Endothelial cell of umbilical vein (primary cell): ENCODE measurements at regions not wholly inside any gene's neighbourhood (a gene's known extent, or its start where the extent isn't known, plus 50 kb on each side); places are given as distances from the start of the nearest gene placed in this dataset.

Experiments used
- BruUV-seq: library from RNA; stranded (reverse); fragments of 400-500 nt; replicated peaks from 2 replicates; lab custom pipeline; 2021; lab: Mats Ljungman, UMichigan
- CTCF ChIA-PET: fragments of 300-600, 350-600 bp; sonication (Branson Sonifier 250); formaldehyde crosslinking; loops from one replicate; lab custom pipeline; 2021; ENCODE audit warnings: antibody characterized with exemption, inconsistent platforms; lab: Charles Lee
- POLR2A ChIA-PET: fragments of 300-600, 350-600 bp; sonication (Branson Sonifier 250); formaldehyde crosslinking; loops from one replicate; lab custom pipeline; 2021; ENCODE audit warnings: antibody characterized with exemption, inconsistent platforms; lab: Charles Lee
- DNase-seq: peaks from one replicate; pipeline ENCODE4 v3.0.0-alpha.2; 2011; ENCODE audit warnings: low read depth, low spot score
- FAIRE-seq: peaks from 2 replicates; lab custom pipeline; 2011; peaks lifted over from hg19 to GRCh38; lab: Jason Lieb, UNC
- H2AFZ ChIP-seq: 2 replicates; pipeline ENCODE4 v1.6.0; 2012; ENCODE audit warnings: low read depth, low read length, control low read depth, inconsistent platforms
- H3K27ac ChIP-seq: 2 replicates; pipeline ENCODE4 v1.5.1; 2011; ENCODE audit warnings: low read depth, mild to moderate bottlenecking, control low read depth, low read length, moderate library complexity; ENCODE audit not compliant: insufficient read depth
- H3K27me3 ChIP-seq, 2 experiments: 2 replicates each; pipeline versions ENCODE4 v1.6.0 to v1.6.1; 2011; ENCODE audit warnings: low read length in 2 of 2, mixed read lengths in 1 of 2; ENCODE audit not compliant: control insufficient read depth in 2 of 2, insufficient read depth in 2 of 2
- H3K36me3 ChIP-seq, 2 experiments: 2 replicates in 1 of 2; 3 replicates in 1 of 2; pipeline ENCODE4 v1.5.1; 2011; ENCODE audit warnings: low read length in 2 of 2, mild to moderate bottlenecking in 1 of 2, moderate library complexity in 1 of 2; ENCODE audit not compliant: control insufficient read depth in 2 of 2, insufficient read depth in 2 of 2; ENCODE audit errors: extremely low read depth in 1 of 2
- H3K4me1 ChIP-seq: 3 replicates; pipeline ENCODE4 v1.5.1; 2011; ENCODE audit warnings: mild to moderate bottlenecking, low read length; ENCODE audit not compliant: control insufficient read depth, insufficient read depth; ENCODE audit errors: extremely low read depth
- H3K4me2 ChIP-seq: 2 replicates; pipeline ENCODE4 v1.6.1; 2011; ENCODE audit warnings: low read length, control low read depth, mixed read lengths; ENCODE audit not compliant: insufficient read depth
- H3K4me3 ChIP-seq, 3 experiments: fragments of 200-600 bp in 1 of 3; sonication (generic), shearing (Covaris generic) in 1 of 3; replicated peaks in 1 of 3; 2 replicates each; pipeline ENCODE4 v1.5.1; 2011 to 2016; ENCODE audit warnings: control low read depth in 3 of 3, low read length in 3 of 3, mild to moderate bottlenecking in 2 of 3, inconsistent platforms in 1 of 3, low read depth in 1 of 3, moderate library complexity in 1 of 3; ENCODE audit not compliant: insufficient read depth in 1 of 3
- H3K79me2 ChIP-seq: 2 replicates; pipeline ENCODE4 v1.6.0; 2012; ENCODE audit warnings: low read length, inconsistent platforms; ENCODE audit not compliant: control insufficient read depth, insufficient read depth
- H3K9ac ChIP-seq: replicated peaks from 2 replicates; pipeline ENCODE3; 2011; ENCODE audit warnings: low read length, control low read depth; ENCODE audit not compliant: insufficient read depth; ENCODE audit errors: extremely low read depth
- H3K9me1 ChIP-seq: replicated peaks from 3 replicates; pipeline ENCODE4 v1.6.0; 2011; ENCODE audit warnings: mild to moderate bottlenecking, low read length; ENCODE audit not compliant: control insufficient read depth, insufficient read depth; ENCODE audit errors: extremely low read depth
- H3K9me3 ChIP-seq: replicated peaks from 2 replicates; pipeline ENCODE4 v1.5.1; 2012; ENCODE audit warnings: low read length, inconsistent platforms; ENCODE audit not compliant: control insufficient read depth, insufficient read depth
- H4K20me1 ChIP-seq: replicated peaks from 2 replicates; pipeline ENCODE3; 2011; ENCODE audit warnings: mild to moderate bottlenecking, low read length; ENCODE audit not compliant: control insufficient read depth, insufficient read depth; ENCODE audit errors: extremely low read depth
- CTCF ChIP-seq, 2 donors: IDR thresholded peaks; 1 replicate in 1 of 2; 2 replicates in 1 of 2; pipeline ENCODE4 v1.5.1; 2011; ENCODE audit warnings: low read length in 2 of 2, mild to moderate bottlenecking in 2 of 2, moderate library complexity in 2 of 2, control low read depth in 1 of 2, inconsistent platforms in 1 of 2, low read depth in 1 of 2; ENCODE audit not compliant: insufficient read depth in 1 of 2; ENCODE audit errors: extremely low read depth in 1 of 2
- EZH2 ChIP-seq: IDR thresholded peaks from 2 replicates; pipeline ENCODE4 v1.6.1; 2012; ENCODE audit warnings: borderline replicate concordance, low read depth, mild to moderate bottlenecking, moderate library complexity, low read length, inconsistent platforms; ENCODE audit not compliant: severe bottlenecking
- FOS ChIP-seq: IDR thresholded peaks from 2 replicates; pipeline ENCODE4 v1.6.1; 2011; ENCODE audit warnings: mild to moderate bottlenecking, low read length, moderate library complexity, borderline replicate concordance; ENCODE audit not compliant: insufficient read depth
- GATA2 ChIP-seq: IDR thresholded peaks from 2 replicates; pipeline ENCODE4 v1.7.0; 2011; ENCODE audit warnings: low read depth, mild to moderate bottlenecking, moderate library complexity, mixed read lengths, low read length; ENCODE audit not compliant: insufficient read length, insufficient read depth
- POLR2A ChIP-seq: IDR thresholded peaks from 2 replicates; pipeline ENCODE4 v1.6.1; 2012; ENCODE audit warnings: low read depth, mild to moderate bottlenecking, control low read depth, low read length
- dilution Hi-C: fragments of 300-500 bp; cut with MboI; formaldehyde crosslinking; loops from one replicate; pipeline ENCODE4 v1.15.0; 2019; ENCODE audit warnings: low sequenced_read_pairs; ENCODE audit not compliant: extremely low pct_ligation_motif_present
- intact Hi-C: fragments of 100-400 bp; cut with micrococcal nuclease; formaldehyde crosslinking; loops from one replicate; pipeline ENCODE4 v1.10.0; 2022
- TF ChIP-seq, protein P1 (sequence below): IDR thresholded peaks from 2 replicates; pipeline ENCODE4 v1.6.1; 2011; ENCODE audit not compliant: insufficient read depth, insufficient read length

GRCh38 chr4:180634306-180634705 is 1608.9 kb upstream of the TENM3 start:
- no peak for FAIRE-seq
- CTCF ChIA-PET = no interaction called here

More at GRCh38 chr4:180634306-180634705, 1608.9 kb upstream of the TENM3 start:
- Histone ChIP-seq H3K9me1 (no peaks in the 10 kb centered on the region), H2AFZ (no peak overlapping the region), H4K20me1 (no peaks in the 10 kb centered on the region), H3K27ac (no peak overlapping the region), H3K27me3 (no peaks in the 10 kb centered on the region), H3K9me3 (no peaks in the 10 kb centered on the region), H3K4me1 (no peaks in the 10 kb centered on the region), H3K9ac (no peak overlapping the region), H3K36me3 (no peaks in the 10 kb centered on the region), H3K79me2 (no peaks in the 10 kb centered on the region), H3K4me2 (no peak overlapping the region), H3K4me3 (no peak overlapping the region)
- TF ChIP-seq POLR2A (no peak), CTCF (IDR thresholded peaks at IDR 0.05; ENCODE audit: extremely low read depth in 1 of 2, insufficient read depth in 1 of 2, low read depth in 1 of 2, low read length in 2 of 2) (no peak), EZH2 (no peak), GATA2 (no peak), FOS (no peak)
- TF ChIP-seq, protein P1, sequence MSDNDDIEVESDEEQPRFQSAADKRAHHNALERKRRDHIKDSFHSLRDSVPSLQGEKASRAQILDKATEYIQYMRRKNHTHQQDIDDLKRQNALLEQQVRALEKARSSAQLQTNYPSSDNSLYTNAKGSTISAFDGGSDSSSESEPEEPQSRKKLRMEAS = no peak
- intact Hi-C loops = no loop called here
- POLR2A ChIA-PET = no interaction called here
- DNase-seq = no peak
- dilution Hi-C loops = no loop called here
- BruUV-seq = no TSS peak
